ENCODE measurements at regions not wholly inside any gene's neighbourhood (a gene's known extent, or its start where the extent isn't known, plus 50 kb on each side); places are given as distances from the start of the nearest gene placed in this dataset.

- TF ChIP-seq CTCF (IDR thresholded peaks at IDR 0.05; ENCODE audit: insufficient read depth, low read length): no peak
- TF ChIP-seq GABPA (IDR thresholded peaks at IDR 0.05; ENCODE audit: low read depth): no peak
- no peak for TF ChIP-seq REST (IDR thresholded peaks at IDR 0.05; ENCODE audit: insufficient replicate concordance, low read depth)
- TF ChIP-seq POLR2AphosphoS5 (IDR thresholded peaks at IDR 0.05; ENCODE audit: low read depth): no peak
- no peak for TF ChIP-seq SPI1 (IDR thresholded peaks at IDR 0.05; ENCODE audit: borderline replicate concordance, low read depth)
- Histone ChIP-seq H3K27me3 (ENCODE audit: insufficient read depth, poor library complexity, severe bottlenecking) (no peaks in the 10 kb centered on the region), H3K27ac (replicated peaks) (no peak overlapping the region), H3K4me3 (replicated peaks; ENCODE audit: insufficient read depth, low read length) (no peak overlapping the region)
- DNase-seq (ENCODE audit: low read depth in 1 of 2, low spot score in 1 of 2): no peak
Observed at GRCh38 chr3:181930105-181930504, 218.4 kb downstream of the SOX2 start.

GRCh38 chr3:181932039-181932438 lies 220.3 kb downstream of the SOX2 start:
- H3K27me3 ChIP-seq (ENCODE audit: insufficient read depth, poor library complexity, severe bottlenecking): no peaks in the 10 kb centered on the region
- no peak overlapping the region for H3K27ac ChIP-seq (replicated peaks)
- TF ChIP-seq REST (IDR thresholded peaks at IDR 0.05; ENCODE audit: insufficient replicate concordance, low read depth) (no peak), POLR2AphosphoS5 (IDR thresholded peaks at IDR 0.05; ENCODE audit: low read depth) (no peak), CTCF (IDR thresholded peaks at IDR 0.05; ENCODE audit: insufficient read depth, low read length) (no peak), SPI1 (IDR thresholded peaks at IDR 0.05; ENCODE audit: borderline replicate concordance, low read depth) (no peak), GABPA (IDR thresholded peaks at IDR 0.05; ENCODE audit: low read depth) (no peak)
- DNase-seq (ENCODE audit: low read depth in 1 of 2, low spot score in 1 of 2): no peak
- no peak overlapping the region for H3K4me3 ChIP-seq (replicated peaks; ENCODE audit: insufficient read depth, low read length)

GRCh38 chr3:181933052-181933618 lies 221.4 kb downstream of the SOX2 start:
- no peak for DNase-seq (ENCODE audit: low read depth in 1 of 2, low spot score in 1 of 2)
- H3K4me3 ChIP-seq (replicated peaks; ENCODE audit: insufficient read depth, low read length): no peak overlapping the region
- no peaks in the 10 kb centered on the region for H3K27me3 ChIP-seq (ENCODE audit: insufficient read depth, poor library complexity, severe bottlenecking)
- TF ChIP-seq GABPA (IDR thresholded peaks at IDR 0.05; ENCODE audit: low read depth) (no peak), REST (IDR thresholded peaks at IDR 0.05; ENCODE audit: insufficient replicate concordance, low read depth) (no peak), SPI1 (IDR thresholded peaks at IDR 0.05; ENCODE audit: borderline replicate concordance, low read depth) (no peak), CTCF (IDR thresholded peaks at IDR 0.05; ENCODE audit: insufficient read depth, low read length) (no peak), POLR2AphosphoS5 (IDR thresholded peaks at IDR 0.05; ENCODE audit: low read depth) (no peak)
- no peak overlapping the region for H3K27ac ChIP-seq (replicated peaks)

All from HL-60 (cell line).